BLaER1 treated with 17β-estradiol and CSF1 and Interleukin-3, amounts not matched to agents 10 nM and 100 nM (cell line): ENCODE measurements at regions not wholly inside any gene's neighbourhood (a gene's known extent, or its start where the extent isn't known, plus 50 kb on each side); places are given as distances from the start of the nearest gene placed in this dataset.

Experiments
- H3K27ac ChIP-seq, 11 experiments: shearing (Covaris generic); formaldehyde crosslinking; 2 replicates each; pipeline ENCODE4 v1.8.1; 2022
- H3K27me3 ChIP-seq, 11 experiments: shearing (Covaris generic); formaldehyde crosslinking; 2 replicates each; pipeline ENCODE4 v1.8.1; 2022
- H3K36me3 ChIP-seq, 11 experiments: shearing (Covaris generic); formaldehyde crosslinking; 2 replicates each; pipeline ENCODE4 v1.8.1; 2022
- H3K4me1 ChIP-seq, 10 experiments: shearing (Covaris generic); formaldehyde crosslinking; 2 replicates each; pipeline ENCODE4 v1.8.1; 2022
- H3K4me2 ChIP-seq, 11 experiments: shearing (Covaris generic); formaldehyde crosslinking; 2 replicates each; pipeline ENCODE4 v1.8.1; 2022
- H3K4me3 ChIP-seq, 10 experiments: shearing (Covaris generic); formaldehyde crosslinking; 2 replicates each; pipeline ENCODE4 v1.8.1; 2022
- H3K9ac ChIP-seq, 11 experiments: shearing (Covaris generic); formaldehyde crosslinking; 2 replicates each; pipeline ENCODE4 v1.8.1; 2022
- H3K9me3 ChIP-seq, 11 experiments: shearing (Covaris generic); formaldehyde crosslinking; replicated peaks in 1 of 11; 2 replicates each; pipeline ENCODE4 v1.8.1; 2022
- H4K20me1 ChIP-seq, 11 experiments: shearing (Covaris generic); formaldehyde crosslinking; 2 replicates each; pipeline ENCODE4 v1.8.1; 2022
- Cebpa-rat ChIP-seq, 11 experiments: shearing (Covaris generic); IDR thresholded peaks; 2 replicates each; pipeline ENCODE4 v1.8.1; 2022

DNA sequence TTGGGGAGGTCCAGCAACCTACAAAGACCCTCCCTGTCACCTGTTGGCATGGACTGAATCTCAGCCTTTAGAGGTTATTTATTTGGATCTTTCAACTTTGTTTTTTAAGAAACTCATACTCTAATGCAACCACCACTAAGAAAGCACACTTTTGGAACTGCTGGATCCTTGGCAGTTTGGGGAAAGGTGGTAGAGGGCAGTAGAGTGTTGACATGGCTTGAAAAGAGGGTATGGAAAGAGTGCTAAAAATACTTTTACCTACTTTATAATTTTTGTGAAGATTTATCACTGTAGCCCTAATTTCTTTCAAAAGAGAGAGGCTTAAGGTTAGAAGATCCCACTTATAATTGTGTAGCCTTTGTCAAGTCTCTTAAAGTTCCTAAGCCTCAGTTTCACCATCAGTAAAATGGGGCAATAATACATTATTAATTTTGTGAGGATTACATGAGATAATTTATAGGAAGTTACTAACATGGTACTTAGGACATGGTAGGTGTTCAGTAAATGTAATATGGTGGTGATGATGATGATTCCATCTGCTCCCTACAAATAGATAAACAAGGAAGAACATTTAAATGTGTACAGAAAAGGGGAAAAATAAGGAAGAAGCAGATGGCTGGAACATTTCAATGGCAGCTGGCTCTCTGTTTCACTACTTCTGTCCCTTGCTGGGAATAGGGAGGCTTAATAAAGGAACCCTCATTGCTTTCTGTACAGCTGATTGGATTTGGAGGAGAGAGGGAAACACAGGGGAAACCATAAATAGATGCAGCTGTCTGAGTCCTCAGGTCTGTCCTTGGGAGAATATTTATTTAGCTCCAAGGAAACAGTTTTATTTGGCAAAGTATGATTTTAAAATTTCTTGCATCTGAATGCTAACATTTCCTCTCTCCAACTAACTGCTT lies 208.4 kb upstream of the ADAMTS9 start:
- no peak for TF ChIP-seq Cebpa-rat (IDR thresholded peaks at IDR 0.05)
- Histone ChIP-seq H3K36me3 (no peaks in the 10 kb centered on the region), H3K9me3 (peaks cover 0 to 11% (median 0%) of the 10 kb centered on the region in 11 experiments; a peak in 6 of 22 replicates), H3K4me3 (no peak overlapping the region), H3K4me1 (peaks cover 6 to 14% (median 12%) of the 10 kb centered on the region in 10 experiments), H3K4me2 (no peak overlapping the region), H3K9ac (no peak overlapping the region), H3K27me3 (no peaks in the 10 kb centered on the region), H4K20me1 (no peaks in the 10 kb centered on the region), H3K27ac (no peak overlapping the region)

DNA sequence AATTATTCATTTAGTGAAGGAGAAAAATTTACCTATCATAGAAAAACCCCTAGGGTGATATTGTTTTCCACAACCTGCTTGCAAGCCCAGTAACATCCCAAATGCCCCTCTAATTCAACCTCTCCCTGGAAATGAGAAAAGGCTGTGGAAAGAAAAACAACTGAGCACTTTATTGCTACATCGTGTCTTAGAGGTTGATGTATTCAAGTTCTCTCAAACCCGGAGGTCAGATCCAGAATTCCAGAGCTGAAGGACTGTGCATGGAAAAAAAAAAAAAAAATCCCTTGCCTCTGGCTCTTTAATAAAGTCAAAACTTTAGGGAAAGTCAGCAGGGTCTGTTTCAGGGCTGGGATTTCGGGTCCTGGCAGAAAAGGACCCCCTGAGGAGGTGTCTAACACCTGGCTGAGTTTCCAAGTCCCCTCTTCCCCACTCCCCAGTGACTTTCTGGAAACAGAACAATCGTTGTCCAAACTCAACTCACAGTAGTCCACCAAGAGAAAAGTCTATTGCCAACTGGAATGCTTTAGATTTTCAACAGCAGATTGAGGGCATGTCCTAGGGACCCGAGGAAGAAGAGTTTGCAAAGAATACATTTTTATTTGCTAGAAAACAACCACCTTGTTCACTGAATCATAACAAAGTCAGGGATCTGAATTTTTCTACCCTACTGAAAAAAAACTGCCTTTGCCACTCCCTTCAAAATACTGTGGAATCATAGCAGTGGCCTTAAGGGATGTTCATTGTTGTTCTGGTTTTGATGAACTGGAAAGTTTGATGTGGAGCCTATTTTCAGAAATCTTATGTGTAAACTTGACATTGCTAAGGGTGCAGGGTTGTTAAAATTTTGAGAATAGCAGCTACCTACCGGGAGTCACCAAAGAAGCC lies 207.5 kb upstream of the ADAMTS9 start:
- Histone ChIP-seq H3K27me3 (no peaks in the 10 kb centered on the region), H3K36me3 (no peaks in the 10 kb centered on the region), H3K9me3 (peaks cover 0 to 11% (median 0%) of the 10 kb centered on the region in 11 experiments; a peak in 6 of 22 replicates), H4K20me1 (no peaks in the 10 kb centered on the region), H3K9ac (no peak overlapping the region), H3K27ac (no peak overlapping the region), H3K4me2 (no peak overlapping the region), H3K4me1 (peaks cover 7 to 18% (median 15%) of the 10 kb centered on the region in 10 experiments), H3K4me3 (no peak overlapping the region)
- no peak for TF ChIP-seq Cebpa-rat (IDR thresholded peaks at IDR 0.05)

DNA sequence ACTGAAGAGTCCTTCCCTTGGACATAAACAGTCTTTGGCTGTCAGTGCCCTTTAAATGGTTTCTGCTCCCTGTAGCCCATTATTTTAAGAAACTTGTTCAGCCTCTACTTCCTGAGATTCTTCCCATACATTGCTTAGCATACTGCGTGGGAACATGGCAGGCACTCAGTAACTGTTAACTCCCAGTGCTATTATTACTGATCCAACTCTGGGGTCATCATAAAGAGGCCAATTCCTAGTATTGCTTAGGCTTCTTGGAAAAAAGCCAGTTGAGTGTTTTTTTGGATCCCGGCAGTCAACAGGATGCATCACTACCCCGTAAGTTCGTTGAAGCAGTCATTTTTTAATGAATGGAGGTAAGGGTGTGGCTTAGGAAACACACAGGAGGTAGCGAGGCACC lies 206.2 kb upstream of the ADAMTS9 start:
- no peaks in the 10 kb centered on the region for H3K27me3 ChIP-seq
- H3K27ac ChIP-seq, result no peak overlapping the region
- H3K4me3 ChIP-seq, result no peak overlapping the region
- no peaks in the 10 kb centered on the region for H3K36me3 ChIP-seq
- peaks cover 0 to 11% (median 0%) of the 10 kb centered on the region in 11 experiments; a peak in 6 of 22 replicates for H3K9me3 ChIP-seq
- no peaks in the 10 kb centered on the region for H4K20me1 ChIP-seq
- no peak for TF ChIP-seq Cebpa-rat (IDR thresholded peaks at IDR 0.05)
- 0 out of 22 replicates have a peak overlapping the region, but pooled peaks of 1 of the 11 experiments have one; percentile 17 for H3K4me2 ChIP-seq
- no peak overlapping the region for H3K9ac ChIP-seq
- H3K4me1 ChIP-seq, result peaks cover 20 to 31% (median 28%) of the 10 kb centered on the region in 10 experiments

DNA sequence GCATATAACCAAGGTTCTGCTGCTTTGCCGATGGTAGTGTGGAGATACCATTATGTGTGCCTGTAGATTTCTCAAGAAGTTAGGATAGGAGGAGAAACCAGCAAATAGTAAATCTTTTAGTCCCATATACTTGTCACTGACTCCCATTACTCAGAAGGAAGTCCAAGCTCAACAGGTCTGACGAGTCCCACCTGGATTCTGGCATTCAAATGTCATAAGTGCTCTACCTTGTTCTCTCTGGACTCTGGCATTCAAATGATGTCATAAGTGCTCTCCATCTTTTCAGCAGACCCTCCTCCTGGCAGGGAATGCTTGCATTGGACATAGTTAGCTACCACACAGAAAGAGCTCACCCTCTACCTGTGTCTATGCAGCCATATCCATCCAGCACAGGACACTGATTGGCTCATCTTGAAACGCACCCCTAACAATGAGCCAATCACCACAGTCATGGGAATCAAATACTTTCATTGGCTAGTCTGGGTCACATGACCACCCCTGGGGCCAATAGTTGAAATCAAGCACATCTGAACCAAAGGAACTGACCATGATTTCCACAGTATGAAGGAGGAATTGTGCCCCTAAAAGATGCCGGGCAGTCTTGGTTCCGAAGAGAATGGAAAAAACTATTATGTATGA lies 205.0 kb upstream of the ADAMTS9 start:
- Histone ChIP-seq H3K9me3 (peaks cover 0 to 11% (median 0%) of the 10 kb centered on the region in 11 experiments; a peak in 6 of 22 replicates), H3K4me2 (no peak overlapping the region), H3K4me3 (no peak overlapping the region), H3K36me3 (no peaks in the 10 kb centered on the region), H3K9ac (no peak overlapping the region), H3K27me3 (no peaks in the 10 kb centered on the region), H3K27ac (no peak overlapping the region), H3K4me1 (peaks cover 13 to 31% (median 20%) of the 10 kb centered on the region in 10 experiments), H4K20me1 (no peaks in the 10 kb centered on the region)
- TF ChIP-seq Cebpa-rat (IDR thresholded peaks at IDR 0.05), result no peak

DNA sequence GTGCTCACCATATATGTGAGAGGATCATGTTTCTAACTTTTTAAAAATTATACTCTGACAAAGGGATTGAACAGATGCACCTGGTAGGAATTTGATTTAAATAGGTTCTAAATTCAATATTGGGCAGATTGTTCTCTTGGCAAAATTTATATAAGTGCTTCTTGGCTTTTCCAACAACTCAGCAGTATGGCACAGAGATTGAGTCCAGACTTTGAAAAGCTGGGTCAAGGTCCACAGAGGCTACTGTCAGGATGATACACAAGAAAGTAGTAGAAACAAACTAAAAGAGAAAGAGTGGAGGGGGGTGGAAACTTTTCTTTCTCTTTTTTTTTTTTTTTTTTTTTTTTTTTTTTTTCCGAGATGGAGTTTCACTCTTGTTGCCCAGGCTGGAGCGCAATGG lies 203.2 kb upstream of the ADAMTS9 start:
- H3K9ac ChIP-seq, result no peak overlapping the region
- H3K4me3 ChIP-seq, result no peak overlapping the region
- peaks cover 13 to 34% (median 20%) of the 10 kb centered on the region in 10 experiments for H3K4me1 ChIP-seq
- peaks cover 0 to 11% (median 4%) of the 10 kb centered on the region in 11 experiments; a peak in 4 of 22 replicates for H3K9me3 ChIP-seq
- H3K4me2 ChIP-seq, result peak overlapping the region in 1 of 11 experiments; percentile 36; a peak in 1 of 22 replicates
- H4K20me1 ChIP-seq, result no peaks in the 10 kb centered on the region
- no peak for TF ChIP-seq Cebpa-rat (IDR thresholded peaks at IDR 0.05)
- H3K36me3 ChIP-seq, result no peaks in the 10 kb centered on the region
- no peaks in the 10 kb centered on the region for H3K27me3 ChIP-seq
- no peak overlapping the region for H3K27ac ChIP-seq

DNA sequence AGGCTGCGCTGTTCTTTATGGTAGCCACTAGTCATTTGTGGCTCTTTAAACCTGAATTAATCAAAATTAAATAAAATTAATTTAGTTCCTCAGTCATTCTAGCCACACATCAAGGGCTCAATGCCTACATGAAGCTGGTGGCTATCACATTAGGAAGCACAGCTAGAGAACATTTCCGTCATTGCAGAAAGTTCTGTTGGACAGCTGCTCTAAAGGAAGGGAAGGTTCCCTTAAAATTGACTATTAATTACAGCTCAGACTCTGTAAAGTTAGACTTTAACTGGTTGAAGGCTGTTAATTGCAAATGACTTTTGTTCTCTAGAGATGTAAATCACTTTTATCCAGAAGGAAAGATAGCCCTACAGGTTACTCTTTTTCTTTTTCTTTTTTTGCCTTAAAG lies 202.7 kb upstream of the ADAMTS9 start:
- H3K36me3 ChIP-seq, result no peaks in the 10 kb centered on the region
- peak overlapping the region; percentile 33 to 85 (median 50); a peak in 16 of 22 replicates for H3K4me2 ChIP-seq
- H3K27ac ChIP-seq, result no peak overlapping the region
- no peak for TF ChIP-seq Cebpa-rat (IDR thresholded peaks at IDR 0.05)
- H3K4me3 ChIP-seq, result no peak overlapping the region
- H3K9ac ChIP-seq, result no peak overlapping the region
- no peaks in the 10 kb centered on the region for H3K27me3 ChIP-seq
- H4K20me1 ChIP-seq, result no peaks in the 10 kb centered on the region
- peaks cover 0 to 12% (median 4%) of the 10 kb centered on the region in 11 experiments; a peak in 4 of 22 replicates for H3K9me3 ChIP-seq
- H3K4me1 ChIP-seq, result peaks cover 13 to 34% (median 20%) of the 10 kb centered on the region in 10 experiments

DNA sequence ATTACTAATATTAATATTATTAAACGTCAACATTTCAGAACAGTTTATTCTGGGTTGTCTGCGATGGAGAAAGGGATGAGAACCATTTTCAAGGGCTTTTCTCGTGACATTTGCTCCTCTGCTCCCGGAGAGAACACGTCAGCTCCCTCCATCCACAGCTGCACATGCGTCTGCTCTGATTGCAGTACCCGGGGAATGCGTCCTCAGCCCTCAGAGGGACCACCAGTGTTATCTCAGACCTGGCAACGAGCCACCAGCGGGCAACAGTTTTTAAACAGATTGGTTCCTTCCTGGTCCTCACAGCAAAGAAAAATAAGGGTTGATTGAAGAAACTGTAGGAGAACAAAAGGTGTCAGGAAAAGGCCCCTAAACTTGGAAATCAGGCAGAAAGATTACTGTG lies 202.2 kb upstream of the ADAMTS9 start:
- Histone ChIP-seq H4K20me1 (no peaks in the 10 kb centered on the region), H3K4me2 (peak overlapping the region; percentile 33 to 85 (median 50); a peak in 21 of 22 replicates), H3K27ac (no peak overlapping the region), H3K36me3 (no peaks in the 10 kb centered on the region), H3K9ac (no peak overlapping the region), H3K27me3 (no peaks in the 10 kb centered on the region), H3K4me3 (no peak overlapping the region), H3K4me1 (peaks cover 13 to 35% (median 20%) of the 10 kb centered on the region in 10 experiments), H3K9me3 (peaks cover 0 to 12% (median 4%) of the 10 kb centered on the region in 11 experiments; a peak in 4 of 22 replicates)
- no peak for TF ChIP-seq Cebpa-rat (IDR thresholded peaks at IDR 0.05)

DNA sequence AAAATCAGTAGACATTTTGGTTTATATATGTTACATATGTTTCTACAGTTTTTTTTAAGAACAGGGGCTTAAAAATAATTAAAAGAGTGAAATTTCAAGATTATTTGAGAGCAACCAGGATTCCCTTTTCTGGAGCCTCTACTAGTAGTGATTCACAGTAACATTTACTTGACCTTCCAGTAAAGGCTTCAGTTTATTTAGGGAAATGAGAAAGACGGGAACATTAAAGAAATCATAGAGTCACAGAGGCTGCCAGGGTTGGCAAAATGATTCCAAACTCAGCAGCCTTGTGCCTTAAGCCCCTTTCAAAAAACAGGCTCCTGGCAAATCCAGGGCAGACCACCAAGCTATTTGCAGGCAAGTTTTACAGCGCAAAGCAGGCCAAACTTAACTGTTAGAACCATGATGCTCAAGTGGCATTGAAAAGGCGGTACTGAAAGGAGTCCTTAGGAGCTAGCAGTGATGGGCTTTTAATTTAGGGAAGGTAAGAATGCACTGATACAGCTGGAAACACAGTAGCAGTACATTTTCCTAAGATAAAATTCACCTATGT lies 201.1 kb upstream of the ADAMTS9 start:
- no peak overlapping the region for H3K4me3 ChIP-seq
- no peaks in the 10 kb centered on the region for H4K20me1 ChIP-seq
- no peaks in the 10 kb centered on the region for H3K36me3 ChIP-seq
- no peak for TF ChIP-seq Cebpa-rat (IDR thresholded peaks at IDR 0.05)
- H3K27ac ChIP-seq, result peak overlapping the region in 1 of 11 experiments; percentile 1; a peak in 1 of 22 replicates
- no peaks in the 10 kb centered on the region for H3K27me3 ChIP-seq
- peaks cover 0 to 12% (median 4%) of the 10 kb centered on the region in 11 experiments; a peak in 4 of 22 replicates for H3K9me3 ChIP-seq
- H3K4me1 ChIP-seq, result peaks cover 13 to 40% (median 18%) of the 10 kb centered on the region in 10 experiments
- peak overlapping the region in 10 of 11 experiments; percentile 33 to 85 (median 52); a peak in 17 of 22 replicates for H3K4me2 ChIP-seq
- H3K9ac ChIP-seq, result no peak overlapping the region
